GM21529 (cell line): ENCODE measurements at regions not wholly inside any gene's neighbourhood (a gene's known extent, or its start where the extent isn't known, plus 50 kb on each side); places are given as distances from the start of the nearest gene placed in this dataset.
A peak's percentile ranks its signal among the peaks of the same experiment; 100 is the strongest.

ENCODE experiments used
- ATAC-seq: cut with Tn5 transposase; IDR thresholded peaks from one replicate; pipeline ENCODE4 v1.9.1; 2021; ENCODE audit not compliant: unreplicated experiment

DNA sequence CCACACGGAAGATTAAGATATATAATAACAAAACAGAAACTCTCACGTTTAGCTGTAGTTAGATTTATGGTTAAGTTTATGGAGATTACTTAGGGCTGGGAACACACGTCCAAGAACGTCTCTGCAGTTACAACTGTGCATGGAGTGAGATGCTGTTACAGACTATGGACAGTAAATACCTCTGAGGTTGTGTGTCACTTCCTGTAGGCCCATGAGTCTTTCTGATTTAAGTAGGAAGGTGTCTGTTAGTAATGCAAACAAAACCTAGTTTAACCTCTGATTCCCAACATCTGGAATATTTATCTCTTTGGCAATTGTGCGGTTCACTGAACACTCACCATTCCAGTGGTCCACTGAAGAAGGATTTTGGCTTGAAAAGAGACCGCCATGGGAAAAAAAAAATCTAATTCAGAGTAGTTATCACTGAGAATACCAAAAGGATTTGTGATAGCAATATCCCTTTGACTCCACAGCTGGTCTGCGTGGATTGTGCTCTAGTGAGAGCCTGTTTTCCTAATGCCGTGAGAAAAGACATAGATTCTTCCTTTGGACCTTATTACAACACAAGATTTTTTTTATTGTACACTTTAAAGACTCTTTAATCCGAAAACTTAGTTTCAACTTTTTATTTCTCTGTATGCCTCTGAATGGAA is 478.2 kb upstream of the CITED2 start:
- ATAC-seq, result no peak

DNA sequence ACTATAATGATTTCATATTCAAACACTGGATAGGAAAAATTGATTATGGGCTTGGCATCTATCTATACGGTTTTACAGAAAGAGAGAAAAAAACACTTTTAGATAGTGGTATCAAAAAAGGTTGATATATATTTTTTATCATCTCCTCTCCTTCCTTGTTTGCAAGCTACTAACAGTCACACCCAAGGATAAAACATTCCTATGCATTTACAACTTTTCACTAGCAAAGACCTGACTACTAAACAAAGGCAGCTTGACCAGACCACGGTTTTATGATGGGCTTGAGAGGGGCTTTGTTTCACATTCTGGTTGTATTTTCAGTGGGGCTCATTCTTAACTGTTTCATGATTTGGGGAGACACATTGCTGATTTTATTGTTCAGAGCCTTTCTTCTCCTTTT is 477.6 kb upstream of the CITED2 start:
- ATAC-seq, result no peak

DNA sequence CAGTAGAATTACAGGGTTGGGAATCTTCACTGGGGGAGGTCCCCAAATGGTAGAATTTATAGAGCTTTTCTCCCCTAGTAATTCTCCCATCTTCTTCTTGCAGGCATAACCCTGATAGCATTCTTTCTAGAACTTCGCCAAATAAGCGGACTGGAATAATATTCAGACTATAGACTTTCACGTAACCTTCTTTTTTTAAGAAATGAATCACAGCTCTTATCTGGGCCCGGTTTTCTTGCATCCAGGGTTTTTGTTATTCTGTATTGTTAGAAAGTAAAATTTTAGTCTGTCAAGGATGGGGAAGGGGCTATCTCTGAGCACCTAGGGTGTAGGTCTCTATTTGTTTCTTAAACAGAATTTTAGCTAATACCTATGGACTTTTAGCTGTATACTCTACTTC is 476.8 kb upstream of the CITED2 start:
- no peak for ATAC-seq

DNA sequence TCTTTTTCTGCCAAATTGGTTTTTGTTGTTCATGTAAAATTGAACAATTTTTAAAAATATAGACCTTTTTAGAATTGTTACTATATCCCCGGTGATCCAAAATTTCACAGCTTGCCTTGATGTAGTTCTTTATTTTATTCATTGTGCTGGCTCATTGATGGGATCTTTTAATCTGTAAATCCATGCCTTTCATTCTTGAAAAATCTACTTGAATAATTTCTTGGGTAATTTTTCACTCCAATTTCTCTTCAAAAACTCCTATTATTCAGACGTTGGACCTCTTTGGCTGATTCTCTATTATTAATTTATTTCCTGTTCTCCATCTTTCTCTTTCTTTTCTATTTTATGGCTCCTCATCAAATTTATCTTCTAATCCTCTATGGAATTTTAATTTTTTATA is 476.1 kb upstream of the CITED2 start:
- ATAC-seq, result no peak

DNA sequence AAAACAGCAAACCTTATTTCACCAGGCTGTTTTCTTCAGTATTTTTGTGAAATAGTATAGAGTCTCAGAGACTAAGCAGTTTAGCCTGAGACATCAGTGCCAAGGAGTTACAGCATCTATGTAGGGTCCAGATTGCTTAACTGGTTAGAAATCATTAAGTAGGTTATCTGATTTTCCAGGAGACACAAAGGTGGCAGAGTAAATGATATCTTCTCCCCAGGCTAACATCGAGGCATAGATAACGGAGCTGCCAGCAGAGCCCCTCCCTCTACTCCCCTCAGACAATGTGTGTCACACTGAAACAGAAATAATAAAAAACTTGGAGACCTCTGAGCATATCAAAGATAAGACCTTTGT is 473.0 kb upstream of the CITED2 start:
- ATAC-seq, result no peak

DNA sequence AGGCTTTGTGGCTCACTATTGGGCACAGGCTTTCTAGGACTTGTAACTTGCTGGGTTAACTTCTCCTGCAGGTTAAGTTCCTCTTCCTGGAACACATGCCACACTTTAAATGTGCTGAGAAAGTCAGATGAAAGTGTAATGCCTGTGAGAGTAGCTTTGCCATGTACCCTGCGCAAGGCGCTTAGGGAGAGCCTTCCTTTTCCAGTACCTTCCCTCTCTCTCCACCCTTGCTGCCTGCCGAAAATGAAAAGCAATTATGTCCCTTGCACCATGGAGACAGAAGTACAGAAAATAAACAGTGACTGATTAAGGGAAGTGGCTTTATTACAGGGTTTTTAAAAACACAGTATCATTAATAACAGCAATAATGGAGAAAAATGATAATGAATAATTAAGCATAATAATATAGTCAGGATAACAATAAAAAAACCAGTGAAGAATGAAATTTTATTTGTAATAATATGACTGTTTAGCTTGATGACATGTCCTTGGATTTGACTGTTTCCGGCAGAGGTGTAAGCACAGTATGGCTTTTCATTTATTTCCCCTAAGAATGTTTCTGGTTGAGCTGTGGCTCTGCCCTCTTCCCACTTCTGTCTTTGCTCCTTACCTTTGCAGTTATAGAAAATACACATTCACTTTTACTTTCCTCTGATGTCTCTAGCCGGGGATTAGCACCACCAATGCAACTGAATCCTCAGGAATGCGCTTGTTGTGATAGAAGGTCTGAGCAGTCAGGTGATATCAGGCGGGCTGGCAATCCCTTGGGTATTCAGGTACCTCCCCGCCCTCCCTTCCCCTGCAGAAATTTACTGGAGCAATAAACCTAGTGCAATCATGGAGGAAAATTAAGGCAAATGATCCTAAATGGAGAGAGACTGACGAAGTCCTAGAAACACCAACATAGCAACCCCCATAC is 472.3 kb upstream of the CITED2 start:
- peak; percentile 35 for ATAC-seq

DNA sequence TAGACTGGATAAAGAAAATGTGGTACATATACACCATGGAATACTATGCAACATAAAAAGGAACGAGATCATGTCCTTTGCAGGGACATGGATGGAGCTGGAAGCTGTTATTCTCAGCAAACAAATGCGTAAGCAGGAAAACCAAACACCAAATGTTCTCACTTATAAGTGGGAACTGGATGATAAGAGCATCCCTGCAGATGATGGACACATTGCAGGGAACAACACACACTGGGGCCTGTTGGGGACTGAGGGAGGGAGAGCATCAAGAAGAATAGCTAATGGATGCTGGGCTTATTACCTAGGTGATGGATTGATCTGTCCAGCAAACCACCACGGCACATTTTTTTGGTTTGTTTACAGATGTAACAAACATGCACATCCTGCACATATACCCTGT is 470.5 kb upstream of the CITED2 start:
- ATAC-seq, result no peak

DNA sequence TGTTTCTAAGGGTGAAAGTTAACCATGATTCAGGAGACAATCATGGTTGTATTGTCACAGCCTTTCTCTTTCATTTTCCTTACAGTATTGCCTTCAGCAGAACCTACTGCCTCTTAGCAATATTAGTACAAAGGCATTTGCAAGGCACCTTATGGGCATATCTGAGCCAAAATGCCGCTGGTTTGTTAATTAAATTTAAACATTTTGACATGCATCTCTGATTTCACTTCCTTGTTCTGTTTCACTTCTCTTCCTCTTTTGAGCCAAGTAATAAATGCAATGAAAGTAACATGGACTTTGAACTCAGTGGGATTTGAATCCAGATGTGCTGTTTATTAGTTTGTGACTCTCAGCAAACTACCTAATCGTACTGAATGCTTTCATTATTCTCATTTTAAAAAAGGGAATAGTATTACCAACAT is 467.4 kb upstream of the CITED2 start:
- peak; percentile 92 for ATAC-seq

DNA sequence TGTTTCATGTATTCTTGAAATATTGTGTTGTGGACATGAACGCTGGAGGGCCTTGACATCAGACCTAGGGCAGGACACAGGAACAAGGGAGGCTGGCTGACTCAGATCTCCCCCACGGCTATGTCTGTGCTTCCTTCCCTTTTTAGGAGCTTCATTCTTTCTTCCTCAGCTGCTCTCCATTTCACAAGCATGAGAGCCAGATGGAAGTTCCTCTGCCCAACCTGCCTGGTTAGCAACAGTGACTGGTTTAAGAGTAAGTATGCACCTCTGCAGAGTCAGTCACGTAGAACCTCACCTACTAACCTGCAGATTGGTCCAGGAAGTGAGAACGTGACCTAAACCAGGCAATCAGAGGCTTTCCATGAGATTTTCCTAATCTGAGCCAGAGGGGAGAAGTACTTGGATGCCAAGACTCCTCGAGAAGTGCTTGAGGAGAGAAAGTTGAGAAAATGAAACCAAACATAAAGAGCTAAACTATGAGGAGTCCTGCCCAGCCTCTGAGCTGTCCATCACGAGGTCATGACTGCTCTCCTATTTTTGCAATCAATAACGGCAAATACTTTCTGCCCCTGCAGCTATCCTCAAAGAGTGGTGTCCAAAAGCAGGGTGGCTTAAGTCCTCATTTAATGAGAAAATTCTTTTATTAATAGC is 465.2 kb upstream of the CITED2 start:
- no peak for ATAC-seq

DNA sequence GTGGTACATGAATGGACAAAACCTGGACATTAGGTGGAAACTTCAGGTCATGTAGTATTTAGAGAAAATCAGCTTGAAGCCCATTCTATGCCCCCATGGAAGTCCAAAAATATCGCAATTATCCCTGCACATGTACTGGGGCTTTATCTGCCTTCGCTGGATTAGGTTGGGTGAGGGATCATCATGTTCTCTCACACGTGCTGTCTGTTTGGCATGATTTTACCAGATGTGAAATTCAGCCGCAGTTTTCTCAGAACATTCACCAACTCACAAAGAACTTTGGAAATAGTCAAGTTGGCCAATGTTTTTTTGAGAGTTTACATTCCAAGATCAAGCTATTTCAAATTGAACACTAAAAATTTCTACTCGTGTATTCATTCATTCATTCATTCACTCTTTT is 459.8 kb upstream of the CITED2 start:
- no peak for ATAC-seq

DNA sequence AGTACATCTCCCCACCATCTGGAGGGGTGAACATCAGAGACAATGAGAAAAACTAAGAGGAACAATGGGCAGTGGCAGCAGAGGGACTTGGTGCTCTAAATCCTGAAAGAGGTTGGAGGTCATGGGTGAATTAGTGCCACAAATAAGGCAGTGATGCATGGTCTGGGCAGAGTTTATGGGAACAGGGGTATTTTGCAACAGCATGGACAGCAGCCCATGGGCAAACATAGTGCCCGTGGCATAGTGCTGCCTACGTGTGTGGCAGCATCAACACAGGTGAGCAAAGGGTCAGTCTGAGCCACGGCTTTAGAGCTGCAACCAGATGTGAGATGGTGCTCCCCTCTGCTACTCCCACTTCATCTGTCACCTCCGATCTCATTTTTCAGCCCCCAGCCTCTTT is 459.1 kb upstream of the CITED2 start:
- no peak for ATAC-seq

DNA sequence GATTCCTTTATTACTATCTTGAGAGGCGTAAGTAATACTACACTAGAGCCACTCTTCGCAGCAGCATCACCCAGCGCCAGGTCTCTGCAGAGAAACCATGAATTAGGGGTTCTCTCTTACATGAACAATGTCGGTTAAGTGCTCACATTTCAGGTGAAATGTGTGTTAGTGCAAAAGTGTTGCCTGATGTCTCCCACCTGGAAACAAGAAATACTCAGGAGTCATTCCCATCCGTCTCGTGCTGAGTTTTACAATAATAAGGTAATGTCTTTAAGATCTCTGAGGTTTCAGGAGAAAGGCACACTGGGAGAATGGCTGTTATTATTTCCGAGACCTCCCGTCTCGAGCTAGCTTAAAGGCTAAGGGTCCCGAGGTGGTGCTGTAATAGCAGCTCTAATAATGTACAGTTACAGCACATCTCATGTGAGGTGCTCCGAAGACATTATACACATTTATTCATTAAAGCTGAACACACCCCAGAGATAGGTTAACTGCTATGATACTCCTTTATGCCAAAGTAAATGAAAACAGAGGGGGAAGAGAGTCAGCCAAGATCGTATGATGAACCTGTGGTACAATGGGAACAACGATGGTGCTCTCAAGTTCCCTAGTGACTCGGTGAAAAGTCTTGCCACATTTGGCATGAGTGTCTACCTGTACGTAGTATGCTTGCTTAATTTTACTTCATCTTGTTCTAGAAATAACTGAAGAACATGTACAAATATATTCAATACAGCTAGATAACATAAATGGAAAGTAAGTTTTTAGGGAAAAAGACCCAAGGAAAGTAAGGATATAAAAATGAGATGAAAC is 458.3 kb upstream of the CITED2 start:
- no peak for ATAC-seq

DNA sequence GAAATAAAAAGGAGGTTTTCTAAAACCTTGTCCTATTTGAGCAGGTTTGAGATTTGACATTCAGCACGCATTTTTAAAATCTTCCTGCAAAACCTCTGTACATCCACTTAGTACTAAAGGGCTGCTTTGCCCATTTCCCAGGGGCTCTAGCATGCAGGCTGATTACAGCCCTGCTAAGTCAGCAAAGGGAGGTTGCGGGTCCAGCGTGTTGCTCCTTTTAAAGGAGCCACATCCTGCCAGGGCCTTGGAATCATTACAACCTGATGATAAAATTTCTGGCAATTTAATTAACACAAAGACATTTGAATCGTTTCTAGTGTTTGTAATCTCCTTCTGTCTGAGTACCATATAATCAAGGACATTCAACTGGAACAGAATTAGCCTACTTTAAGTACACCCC is 455.1 kb upstream of the CITED2 start:
- ATAC-seq, result no peak

DNA sequence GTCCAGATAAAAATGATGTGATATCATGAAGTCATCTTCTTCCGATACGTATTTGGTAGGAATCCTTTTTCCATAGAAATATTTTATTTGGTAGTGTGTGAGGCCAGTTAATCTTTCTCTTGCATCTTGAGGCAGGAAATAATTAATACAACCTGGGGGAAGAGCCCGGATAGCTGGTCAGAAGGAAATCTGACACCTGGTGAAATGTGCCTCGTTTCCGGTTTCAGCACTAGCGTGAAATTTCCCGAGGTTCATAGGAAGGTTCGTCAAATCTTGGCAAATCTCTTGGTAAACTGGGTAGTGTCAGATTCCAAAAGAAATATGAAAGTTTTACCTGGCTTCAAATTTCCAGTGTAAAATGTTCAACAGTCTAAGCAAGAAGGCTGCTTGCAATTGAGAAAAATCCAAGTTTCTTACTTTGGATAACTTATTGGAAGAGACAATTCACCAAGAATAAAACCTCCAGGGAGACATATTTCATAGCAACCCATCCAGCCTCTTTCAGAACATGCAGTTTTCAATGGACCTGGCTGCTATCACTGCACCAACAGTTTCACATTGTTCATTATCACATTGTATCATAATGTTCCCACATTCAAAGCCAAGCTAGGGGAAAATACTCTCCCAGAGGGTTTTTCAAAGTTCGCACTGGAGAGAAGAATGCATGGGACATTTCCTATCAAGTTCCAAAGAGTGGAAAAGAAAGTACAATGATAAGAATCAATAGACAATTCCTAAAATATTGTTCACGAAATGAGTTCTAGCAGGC is 454.5 kb upstream of the CITED2 start:
- ATAC-seq, result no peak

DNA sequence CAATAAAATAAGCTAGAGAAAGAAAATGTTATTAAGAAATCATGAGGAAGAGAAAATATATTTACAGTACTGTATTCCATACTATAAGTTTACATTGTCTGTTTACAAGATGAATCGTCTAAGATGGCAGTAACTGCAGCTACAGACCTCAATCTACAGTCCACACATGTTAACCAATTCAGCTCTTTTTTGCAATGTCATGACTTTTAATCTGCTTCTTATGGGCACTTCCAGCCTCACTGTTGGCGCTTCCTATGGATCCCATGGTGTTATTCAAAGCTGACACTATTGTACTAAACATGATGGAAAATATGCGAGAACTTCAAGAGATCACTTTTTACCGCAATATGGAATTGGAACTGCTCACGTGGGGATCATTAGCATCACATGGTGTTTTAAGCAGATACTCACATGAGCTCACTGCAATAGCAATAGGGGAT is 451.5 kb upstream of the CITED2 start:
- ATAC-seq, result no peak

DNA sequence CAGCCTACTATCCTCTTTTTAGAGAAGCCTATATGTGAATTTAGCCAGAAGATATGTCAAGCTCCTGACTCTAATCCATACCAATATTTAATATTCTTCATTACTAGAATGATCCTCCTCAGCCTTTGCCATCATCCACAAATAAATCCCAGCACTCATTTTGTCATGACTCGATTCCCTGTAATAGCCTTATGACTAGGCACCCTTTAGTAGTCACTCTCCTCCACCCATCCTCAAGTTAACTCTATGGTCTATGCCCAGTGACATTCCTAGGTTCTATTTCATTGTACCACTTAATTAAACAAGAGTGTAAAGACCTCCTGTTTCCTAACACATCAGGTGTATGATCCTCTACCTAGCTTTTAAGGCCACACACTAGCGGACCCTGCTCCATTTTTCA is 450.4 kb upstream of the CITED2 start:
- ATAC-seq, result no peak

DNA sequence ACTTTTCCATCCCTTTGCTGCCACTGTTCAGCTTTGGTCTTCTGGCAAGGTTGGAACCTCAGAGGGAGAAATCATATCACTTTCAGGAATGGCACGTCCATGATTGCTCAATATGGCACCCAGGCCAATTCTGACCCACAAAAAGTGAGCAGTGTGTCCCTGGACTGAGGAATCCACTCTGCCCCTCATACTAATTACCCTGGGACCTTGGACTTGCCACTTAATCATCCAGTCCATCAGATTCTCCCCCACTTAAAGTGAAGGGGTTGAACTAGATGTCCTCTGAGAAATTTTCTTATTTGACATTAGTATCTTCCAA is 449.3 kb upstream of the CITED2 start:
- ATAC-seq, result no peak

DNA sequence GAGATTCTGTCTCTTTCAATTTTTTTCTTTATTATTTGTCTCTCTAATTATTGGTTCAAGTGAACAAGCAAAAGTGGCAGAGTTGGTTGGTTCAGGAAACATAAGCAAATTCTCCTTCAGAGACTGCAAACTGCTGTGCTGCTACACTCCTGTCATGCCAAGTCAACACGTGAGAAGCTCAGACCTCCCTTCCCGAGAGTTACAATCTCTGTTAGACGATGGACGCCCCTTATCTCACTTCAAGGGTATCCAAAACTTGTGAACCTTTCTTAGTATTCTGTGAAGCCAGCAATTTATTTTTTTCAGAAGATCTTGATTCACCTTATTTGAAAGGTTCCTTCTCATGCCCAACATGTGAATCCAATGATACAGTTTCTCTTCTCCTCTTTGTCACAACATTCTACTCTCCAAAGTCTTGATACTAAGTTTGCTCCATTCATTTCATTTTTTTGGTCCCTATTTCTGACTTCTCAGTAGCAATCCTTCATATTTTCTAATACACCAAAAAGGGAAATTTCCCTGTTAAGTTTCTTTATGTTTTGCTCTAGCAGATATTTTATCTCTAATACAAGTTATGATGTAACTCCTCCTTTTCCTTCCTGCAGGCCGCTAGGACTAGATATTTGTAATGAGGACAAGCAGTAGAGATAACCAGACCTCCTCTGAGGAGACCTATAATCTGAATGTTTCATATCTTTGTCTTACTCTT is 448.8 kb upstream of the CITED2 start:
- ATAC-seq, result no peak

DNA sequence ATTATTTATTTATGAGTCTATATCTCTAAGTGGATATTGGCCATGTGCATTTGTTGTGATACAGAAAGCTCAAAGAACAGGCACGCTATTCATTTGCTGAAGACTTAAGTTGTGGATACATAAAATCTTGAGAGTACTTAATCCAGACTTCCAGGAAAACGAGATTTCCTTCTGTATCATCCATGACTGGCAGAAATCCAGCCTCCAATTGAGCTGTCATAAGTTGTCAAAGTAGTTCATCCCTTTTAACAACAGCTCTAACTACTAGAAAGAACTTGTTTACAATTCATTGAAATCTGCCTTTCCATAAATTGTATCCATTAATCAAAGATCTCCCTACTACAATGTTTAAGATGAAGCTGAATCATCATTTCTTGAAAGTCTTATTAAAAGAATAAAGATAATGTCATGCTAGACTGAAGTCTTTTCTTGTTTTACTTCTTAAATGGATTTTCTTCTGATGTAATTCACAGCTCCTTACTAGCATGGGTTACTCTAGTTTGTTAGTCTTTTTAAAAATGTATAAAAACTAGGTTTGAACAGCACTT is 447.3 kb upstream of the CITED2 start:
- ATAC-seq, result no peak

DNA sequence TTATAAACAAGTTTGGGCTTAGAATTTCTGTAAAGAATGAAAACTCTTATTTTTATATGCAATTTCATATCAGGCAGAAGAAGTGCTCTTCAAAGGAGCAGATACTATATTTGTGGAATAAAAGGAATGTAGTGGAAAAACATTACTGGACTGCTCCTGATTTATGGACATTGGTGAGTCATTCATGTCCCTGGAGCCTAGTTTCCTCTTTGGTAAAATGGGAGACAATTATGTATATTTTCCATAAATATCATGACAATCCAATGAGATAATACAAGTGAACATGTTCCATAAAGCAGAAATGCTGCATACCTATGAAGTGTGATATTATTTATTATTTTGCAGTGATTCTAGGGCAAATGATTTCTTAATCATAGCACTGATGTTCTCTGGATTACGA is 445.8 kb upstream of the CITED2 start:
- ATAC-seq, result no peak
